ENCODE measurements at regions not wholly inside any gene's neighbourhood (a gene's known extent, or its start where the extent isn't known, plus 50 kb on each side); places are given as distances from the start of the nearest gene placed in this dataset.

GRCh38 chr1:80457409-80457808 is 1343.3 kb upstream of the ADGRL2 start:
- H4K91ac ChIP-seq (ENCODE audit: low read length) = no peak overlapping the region
- H2AFZ ChIP-seq (ENCODE audit: low read depth, low read length) = no peak overlapping the region
- no peaks in the 10 kb centered on the region for H3K9me3 ChIP-seq (ENCODE audit: control insufficient read depth, low read length)
- no peaks in the 10 kb centered on the region for H3K36me3 ChIP-seq (ENCODE audit: control insufficient read depth in 1 of 2, insufficient read depth in 2 of 2, low read depth in 1 of 2, low read length in 2 of 2)
- H3K9ac ChIP-seq (ENCODE audit: low read length) = no peak overlapping the region
- no peak for DNase-seq
- H3K27me3 ChIP-seq (ENCODE audit: control insufficient read depth in 1 of 2, insufficient read depth in 1 of 2, low read length in 2 of 2) = no peaks in the 10 kb centered on the region
- no peak overlapping the region for H3K14ac ChIP-seq (ENCODE audit: low read length in 2 of 2)
- no peak overlapping the region for H3K18ac ChIP-seq (ENCODE audit: low read depth in 1 of 2, low read length in 2 of 2)
- H2BK5ac ChIP-seq (ENCODE audit: low read depth, low read length, poor library complexity, severe bottlenecking) = no peak overlapping the region
- no peaks in the 10 kb centered on the region for H3K4me1 ChIP-seq (ENCODE audit: control insufficient read depth, insufficient read depth, low read depth, low read length)
- H3K79me1 ChIP-seq (replicated peaks; ENCODE audit: low read length, poor library complexity, severe bottlenecking) = no peaks in the 10 kb centered on the region
- no peak overlapping the region for H2BK15ac ChIP-seq (ENCODE audit: low read depth, poor library complexity, severe bottlenecking)
- H4K8ac ChIP-seq (ENCODE audit: low read length) = no peak overlapping the region
- H3K4me2 ChIP-seq (ENCODE audit: low read length, poor library complexity, severe bottlenecking) = no peak overlapping the region
- H3K4ac ChIP-seq (ENCODE audit: low read depth in 1 of 2, low read length in 2 of 2) = no peak overlapping the region
- no peak overlapping the region for H3K23ac ChIP-seq (ENCODE audit: low read length in 2 of 2)
- H2AK5ac ChIP-seq (ENCODE audit: low read length, severe bottlenecking) = no peak overlapping the region
- H2BK120ac ChIP-seq (ENCODE audit: low read depth, low read length) = no peak overlapping the region
- H2BK12ac ChIP-seq (ENCODE audit: low read length in 2 of 2) = no peak overlapping the region
- WGBS = no CpG with 5 or more reads among the region's 2 CpGs
- no peak overlapping the region for H3K4me3 ChIP-seq (ENCODE audit: insufficient read depth in 1 of 2, low read depth in 1 of 2, low read length in 2 of 2)
- H3K27ac ChIP-seq (ENCODE audit: low read length, poor library complexity, severe bottlenecking) = no peak overlapping the region

- no peak for DNase-seq
- H3K27me3 ChIP-seq (ENCODE audit: control insufficient read depth in 1 of 2, insufficient read depth in 1 of 2, low read length in 2 of 2) = no peaks in the 10 kb centered on the region
- H3K27ac ChIP-seq (ENCODE audit: low read length, poor library complexity, severe bottlenecking) = no peak overlapping the region
- no peak overlapping the region for H2BK12ac ChIP-seq (ENCODE audit: low read length in 2 of 2)
- H3K4ac ChIP-seq (ENCODE audit: low read depth in 1 of 2, low read length in 2 of 2) = no peak overlapping the region
- H3K9me3 ChIP-seq (ENCODE audit: control insufficient read depth, low read length) = no peaks in the 10 kb centered on the region
- H2BK15ac ChIP-seq (ENCODE audit: low read depth, poor library complexity, severe bottlenecking) = no peak overlapping the region
- no peak overlapping the region for H2BK120ac ChIP-seq (ENCODE audit: low read depth, low read length)
- H3K4me1 ChIP-seq (ENCODE audit: control insufficient read depth, insufficient read depth, low read depth, low read length) = no peaks in the 10 kb centered on the region
- H3K14ac ChIP-seq (ENCODE audit: low read length in 2 of 2) = no peak overlapping the region
- WGBS = no CpG with 5 or more reads among the region's 2 CpGs
- no peak overlapping the region for H3K18ac ChIP-seq (ENCODE audit: low read depth in 1 of 2, low read length in 2 of 2)
- no peak overlapping the region for H2BK5ac ChIP-seq (ENCODE audit: low read depth, low read length, poor library complexity, severe bottlenecking)
- no peak overlapping the region for H2AK5ac ChIP-seq (ENCODE audit: low read length, severe bottlenecking)
- no peaks in the 10 kb centered on the region for H3K79me1 ChIP-seq (replicated peaks; ENCODE audit: low read length, poor library complexity, severe bottlenecking)
- no peak overlapping the region for H3K9ac ChIP-seq (ENCODE audit: low read length)
- no peak overlapping the region for H4K8ac ChIP-seq (ENCODE audit: low read length)
- H4K91ac ChIP-seq (ENCODE audit: low read length) = no peak overlapping the region
- no peak overlapping the region for H3K4me2 ChIP-seq (ENCODE audit: low read length, poor library complexity, severe bottlenecking)
- no peak overlapping the region for H3K23ac ChIP-seq (ENCODE audit: low read length in 2 of 2)
- no peak overlapping the region for H2AFZ ChIP-seq (ENCODE audit: low read depth, low read length)
- H3K4me3 ChIP-seq (ENCODE audit: insufficient read depth in 1 of 2, low read depth in 1 of 2, low read length in 2 of 2) = no peak overlapping the region
- H3K36me3 ChIP-seq (ENCODE audit: control insufficient read depth in 1 of 2, insufficient read depth in 2 of 2, low read depth in 1 of 2, low read length in 2 of 2) = no peaks in the 10 kb centered on the region
Measured at GRCh38 chr1:80453775-80454174, 1347.0 kb upstream of the ADGRL2 start.

- Histone ChIP-seq H4K91ac (ENCODE audit: low read length) (no peak overlapping the region), H2BK15ac (ENCODE audit: low read depth, poor library complexity, severe bottlenecking) (no peak overlapping the region), H3K36me3 (ENCODE audit: control insufficient read depth in 1 of 2, insufficient read depth in 2 of 2, low read depth in 1 of 2, low read length in 2 of 2) (no peaks in the 10 kb centered on the region), H3K4me3 (ENCODE audit: insufficient read depth in 1 of 2, low read depth in 1 of 2, low read length in 2 of 2) (no peak overlapping the region), H2BK5ac (ENCODE audit: low read depth, low read length, poor library complexity, severe bottlenecking) (no peak overlapping the region), H2AFZ (ENCODE audit: low read depth, low read length) (no peak overlapping the region), H3K18ac (ENCODE audit: low read depth in 1 of 2, low read length in 2 of 2) (no peak overlapping the region), H2BK12ac (ENCODE audit: low read length in 2 of 2) (no peak overlapping the region), H3K9me3 (ENCODE audit: control insufficient read depth, low read length) (no peaks in the 10 kb centered on the region), H2AK5ac (ENCODE audit: low read length, severe bottlenecking) (no peak overlapping the region), H3K9ac (ENCODE audit: low read length) (no peak overlapping the region), H4K8ac (ENCODE audit: low read length) (no peak overlapping the region), H3K23ac (ENCODE audit: low read length in 2 of 2) (no peak overlapping the region), H3K79me1 (replicated peaks; ENCODE audit: low read length, poor library complexity, severe bottlenecking) (no peaks in the 10 kb centered on the region), H3K27me3 (ENCODE audit: control insufficient read depth in 1 of 2, insufficient read depth in 1 of 2, low read length in 2 of 2) (no peaks in the 10 kb centered on the region), H3K4ac (ENCODE audit: low read depth in 1 of 2, low read length in 2 of 2) (no peak overlapping the region), H3K4me1 (ENCODE audit: control insufficient read depth, insufficient read depth, low read depth, low read length) (no peaks in the 10 kb centered on the region), H3K14ac (ENCODE audit: low read length in 2 of 2) (no peak overlapping the region), H3K4me2 (ENCODE audit: low read length, poor library complexity, severe bottlenecking) (no peak overlapping the region), H3K27ac (ENCODE audit: low read length, poor library complexity, severe bottlenecking) (no peak overlapping the region), H2BK120ac (ENCODE audit: low read depth, low read length) (no peak overlapping the region)
- WGBS = 97% methylated on average over 2 of the region's 2 CpGs
- no peak for DNase-seq
Measured at GRCh38 chr1:80450711-80451110, 1350.0 kb upstream of the ADGRL2 start.

GRCh38 chr1:80448081-80448480 is 1352.7 kb upstream of the ADGRL2 start:
- no peak for DNase-seq
- Histone ChIP-seq H3K4ac (ENCODE audit: low read depth in 1 of 2, low read length in 2 of 2) (no peak overlapping the region), H2BK120ac (ENCODE audit: low read depth, low read length) (no peak overlapping the region), H3K4me3 (ENCODE audit: insufficient read depth in 1 of 2, low read depth in 1 of 2, low read length in 2 of 2) (no peak overlapping the region), H3K4me2 (ENCODE audit: low read length, poor library complexity, severe bottlenecking) (no peak overlapping the region), H2BK15ac (ENCODE audit: low read depth, poor library complexity, severe bottlenecking) (no peak overlapping the region), H3K79me1 (replicated peaks; ENCODE audit: low read length, poor library complexity, severe bottlenecking) (no peaks in the 10 kb centered on the region), H4K8ac (ENCODE audit: low read length) (no peak overlapping the region), H3K9ac (ENCODE audit: low read length) (no peak overlapping the region), H3K36me3 (ENCODE audit: control insufficient read depth in 1 of 2, insufficient read depth in 2 of 2, low read depth in 1 of 2, low read length in 2 of 2) (no peaks in the 10 kb centered on the region), H2AK5ac (ENCODE audit: low read length, severe bottlenecking) (no peak overlapping the region), H3K27me3 (ENCODE audit: control insufficient read depth in 1 of 2, insufficient read depth in 1 of 2, low read length in 2 of 2) (no peaks in the 10 kb centered on the region), H3K23ac (ENCODE audit: low read length in 2 of 2) (no peak overlapping the region), H4K91ac (ENCODE audit: low read length) (no peak overlapping the region), H3K18ac (ENCODE audit: low read depth in 1 of 2, low read length in 2 of 2) (no peak overlapping the region), H3K9me3 (ENCODE audit: control insufficient read depth, low read length) (no peaks in the 10 kb centered on the region), H3K14ac (ENCODE audit: low read length in 2 of 2) (no peak overlapping the region), H2AFZ (ENCODE audit: low read depth, low read length) (no peak overlapping the region), H3K4me1 (ENCODE audit: control insufficient read depth, insufficient read depth, low read depth, low read length) (no peaks in the 10 kb centered on the region), H3K27ac (ENCODE audit: low read length, poor library complexity, severe bottlenecking) (no peak overlapping the region), H2BK12ac (ENCODE audit: low read length in 2 of 2) (no peak overlapping the region), H2BK5ac (ENCODE audit: low read depth, low read length, poor library complexity, severe bottlenecking) (no peak overlapping the region)
- WGBS = 96% methylated on average over 3 of the region's 5 CpGs

All from mesenchymal stem cell (in vitro differentiated cells and primary cell).